HEK293T (cell line): ENCODE measurements at regions not wholly inside any gene's neighbourhood (a gene's known extent, or its start where the extent isn't known, plus 50 kb on each side); places are given as distances from the start of the nearest gene placed in this dataset.

ENCODE experiments used
- ARNT ChIP-seq: fragments of 450-650 bp; IDR thresholded peaks from 2 replicates; pipeline ENCODE4 v1.6.1; 2017; ENCODE audit warnings: mild to moderate bottlenecking
- BHLHE40 ChIP-seq: fragments of 450-650 bp; IDR thresholded peaks from 2 replicates; pipeline ENCODE4 v1.6.1; 2016; ENCODE audit warnings: mild to moderate bottlenecking, moderate library complexity, borderline replicate concordance
- CTBP1 ChIP-seq: fragments of 450-650 bp; IDR thresholded peaks from 2 replicates; pipeline ENCODE4 v1.6.1; 2016; ENCODE audit warnings: borderline replicate concordance
- ELF4 ChIP-seq: fragments of 450-650 bp; IDR thresholded peaks from 2 replicates; pipeline ENCODE4 v1.6.1; 2017; ENCODE audit warnings: antibody characterized with exemption
- FOXA1 ChIP-seq: fragments of 450-650 bp; IDR thresholded peaks from 2 replicates; pipeline ENCODE4 v1.6.1; 2016; ENCODE audit warnings: mild to moderate bottlenecking
- NFRKB ChIP-seq: fragments of 450-650 bp; IDR thresholded peaks from 2 replicates; pipeline ENCODE4 v1.6.1; 2016; ENCODE audit warnings: mild to moderate bottlenecking, moderate library complexity
- SUZ12 ChIP-seq: fragments of 450-650 bp; IDR thresholded peaks from 2 replicates; pipeline ENCODE4 v1.6.1; 2016; ENCODE audit warnings: mild to moderate bottlenecking
- ZNF384 ChIP-seq: fragments of 450-650 bp; IDR thresholded peaks from 2 replicates; pipeline ENCODE4 v1.6.1; 2016

DNA sequence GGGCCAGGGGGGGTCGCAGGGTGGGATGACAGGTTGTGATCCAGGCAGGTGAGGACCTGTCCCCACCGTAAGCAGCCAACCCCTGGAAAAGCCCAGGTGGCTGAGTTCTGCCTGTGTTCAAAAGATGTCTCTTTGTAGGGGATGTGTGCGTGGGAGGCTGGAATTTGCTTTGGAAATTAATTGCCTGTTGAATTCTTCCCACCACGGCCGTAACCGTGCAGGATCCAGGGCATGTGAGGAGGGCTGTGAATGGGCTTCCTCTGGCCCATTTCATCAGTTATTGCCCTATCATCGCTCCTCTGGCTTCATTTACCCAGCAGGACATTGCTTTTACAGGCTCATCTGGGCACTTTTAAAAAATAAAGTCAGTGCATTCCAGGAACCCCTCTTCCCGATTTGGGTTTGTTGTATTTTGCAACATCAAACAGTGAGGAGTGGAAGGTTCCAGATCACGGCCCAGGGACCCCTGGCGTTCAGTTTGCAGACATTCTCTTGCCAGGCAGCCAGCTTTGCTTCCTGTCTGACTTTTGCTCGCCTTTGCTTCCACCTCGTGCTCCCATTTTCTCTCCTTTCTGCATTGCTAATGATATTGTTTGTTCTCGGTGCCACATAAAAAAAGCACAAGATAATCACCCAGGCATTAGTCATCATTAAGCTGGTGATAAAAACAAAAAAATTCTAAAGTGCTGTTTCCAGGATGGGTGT, 1306.6 kb downstream of the BRD1 start:
- TF ChIP-seq NFRKB (no peak), ARNT (no peak), CTBP1 (no peak), SUZ12 (no peak), ELF4 (no peak), FOXA1 (no peak), BHLHE40 (no peak), ZNF384 (no peak)
